ENCODE measurements at regions not wholly inside any gene's neighbourhood (a gene's known extent, or its start where the extent isn't known, plus 50 kb on each side); places are given as distances from the start of the nearest gene placed in this dataset.

GRCh38 chr1:235059221-235059620 is 69.4 kb downstream of the TOMM20 start:
- no peak for TF ChIP-seq RCOR1 (IDR thresholded peaks at IDR 0.05; ENCODE audit: low read length)
- TF ChIP-seq TEAD4 (IDR thresholded peaks at IDR 0.05; ENCODE audit: borderline replicate concordance, insufficient read depth): no peak
- no peak for TF ChIP-seq ZBTB33 (IDR thresholded peaks at IDR 0.05; ENCODE audit: borderline replicate concordance, low read depth)
- no peak for TF ChIP-seq TAF1 (IDR thresholded peaks at IDR 0.05; ENCODE audit: borderline replicate concordance, low read depth, low read length)
- no peak for TF ChIP-seq PBX3 (IDR thresholded peaks at IDR 0.05)
- no peak for TF ChIP-seq JUND (IDR thresholded peaks at IDR 0.05)
- TF ChIP-seq NFIC (IDR thresholded peaks at IDR 0.05; ENCODE audit: borderline replicate concordance): no peak
- no peak for TF ChIP-seq SMC3 (IDR thresholded peaks at IDR 0.05; ENCODE audit: low read depth, low read length)
- no peak for TF ChIP-seq SIN3A (IDR thresholded peaks at IDR 0.05; ENCODE audit: borderline replicate concordance, low read depth, low read length)
- no peak for TF ChIP-seq MXI1 (IDR thresholded peaks at IDR 0.05; ENCODE audit: low read depth, low read length)
- no peak for TF ChIP-seq REST (IDR thresholded peaks at IDR 0.05; ENCODE audit: low read depth, low read length)
- TF ChIP-seq TCF12 (IDR thresholded peaks at IDR 0.05): no peak
- no peak for TF ChIP-seq IRF3 (IDR thresholded peaks at IDR 0.05; ENCODE audit: low read depth, low read length)
- TF ChIP-seq GATA2 (CRISPR knock-in tag; IDR thresholded peaks at IDR 0.05): no peak
- no peak for TF ChIP-seq RFX5 (IDR thresholded peaks at IDR 0.05; ENCODE audit: low read length)
- no peak for TF ChIP-seq MEF2A (IDR thresholded peaks at IDR 0.05; ENCODE audit: borderline replicate concordance, low read depth)
- no peak for TF ChIP-seq EP300 (IDR thresholded peaks at IDR 0.05; ENCODE audit: borderline replicate concordance in 1 of 2, low read depth in 1 of 2, low read length in 1 of 2)
- no peak for TF ChIP-seq CTCF (IDR thresholded peaks at IDR 0.05)
- TF ChIP-seq ELF1 (IDR thresholded peaks at IDR 0.05): no peak
- no peak for TF ChIP-seq RAD21 (IDR thresholded peaks at IDR 0.05; ENCODE audit: low read length)
- CTCF ChIA-PET: interaction anchor here (1.2 kb wide), 1 partner anchor 24 kb away, joined by 4 read pairs; no protein-coding TSS in a partner anchor
- Histone ChIP-seq H3K9ac (no peak overlapping the region), H3K79me2 (ENCODE audit: insufficient read depth) (no peaks in the 10 kb centered on the region), H3K4me3 (ENCODE audit: low read depth in 2 of 2, low read length in 1 of 2) (no peak overlapping the region), H3K36me3 (replicated peaks in 1 of 2; ENCODE audit: control insufficient read depth in 1 of 2, insufficient read depth in 2 of 2, low read length in 1 of 2) (no peaks in the 10 kb centered on the region), H3K27ac (ENCODE audit: low read depth in 2 of 2, low read length in 1 of 2) (no peak overlapping the region), H3K9me3 (no peaks in the 10 kb centered on the region), H3K4me1 (ENCODE audit: control insufficient read depth in 1 of 2, insufficient read depth in 2 of 2, low read depth in 1 of 2, low read length in 1 of 2) (peaks cover 0 to 9% of the 10 kb centered on the region in 2 experiments; a peak in 1 of 4 replicates), H4K20me1 (ENCODE audit: insufficient read depth) (no peaks in the 10 kb centered on the region), H2AFZ (ENCODE audit: low read depth) (no peak overlapping the region), H3K27me3 (ENCODE audit: insufficient read depth) (no peaks in the 10 kb centered on the region), H3K4me2 (no peak overlapping the region), H3K9me2 (no peaks in the 10 kb centered on the region), H3F3A (replicated peaks; ENCODE audit: insufficient read depth) (no peaks in the 10 kb centered on the region)
- POLR2A ChIA-PET: no interaction called here
- 76% methylated on average over 6 of the region's 6 CpGs for WGBS (ENCODE audit: low lambda C conversion rate)
- no peak for DNase-seq

All from SK-N-SH (cell line).